Nucleus accumbens (tissue), 56 donors: ENCODE measurements at regions not wholly inside any gene's neighbourhood (a gene's known extent, or its start where the extent isn't known, plus 50 kb on each side); places are given as distances from the start of the nearest gene placed in this dataset.

Experiments used
- DNase-seq, 56 donors: peaks; one replicate each; lab custom pipeline; 2025; lab: John Stamatoyannopoulos, UW

- DNase-seq: no peak
These were observed 199.0 kb downstream of the KATNAL1 start for GRCh38 chr13:30108216-30108912.

- no peak for DNase-seq
These were observed 199.7 kb downstream of the KATNAL1 start for GRCh38 chr13:30107521-30108136.

GRCh38 chr13:30107121-30107520 is 200.2 kb downstream of the KATNAL1 start:
- DNase-seq: no peak

- peak in 1 of 56 donors; percentile 18 for DNase-seq
These were observed 202.0 kb downstream of the KATNAL1 start for GRCh38 chr13:30105381-30105780.

- DNase-seq: no peak
These were observed 204.1 kb downstream of the KATNAL1 start for GRCh38 chr13:30103161-30103840.

- no peak for DNase-seq
These were observed 207.1 kb downstream of the KATNAL1 start for GRCh38 chr13:30100226-30100625.

- DNase-seq: no peak
These were observed 209.7 kb downstream of the KATNAL1 start for GRCh38 chr13:30097701-30098100.

- no peak for DNase-seq
These were observed 210.3 kb downstream of the KATNAL1 start for GRCh38 chr13:30097089-30097488.

GRCh38 chr13:30094015-30094414 is 213.3 kb downstream of the KATNAL1 start:
- no peak for DNase-seq

- no peak for DNase-seq
These were observed 214.1 kb downstream of the KATNAL1 start for GRCh38 chr13:30093236-30093635.

GRCh38 chr13:30091691-30092090 is 215.7 kb downstream of the KATNAL1 start:
- DNase-seq: peak in 10 of 56 donors; percentile 3 to 47 (median 12)

- DNase-seq: no peak
These were observed 216.3 kb downstream of the KATNAL1 start for GRCh38 chr13:30091035-30091434.

GRCh38 chr13:30088312-30088855 is 219.0 kb downstream of the KATNAL1 start:
- no peak for DNase-seq

GRCh38 chr13:30085087-30085486 is 222.3 kb downstream of the KATNAL1 start:
- no peak for DNase-seq

- DNase-seq: no peak
These were observed 225.0 kb downstream of the KATNAL1 start for GRCh38 chr13:30082391-30082790.

- DNase-seq: no peak
These were observed 226.0 kb downstream of the KATNAL1 start for GRCh38 chr13:30081331-30081730.

- DNase-seq: no peak
These were observed 227.8 kb downstream of the KATNAL1 start for GRCh38 chr13:30079501-30079900.

- DNase-seq: no peak
These were observed 227.6 kb upstream of the UBL3 start for GRCh38 chr13:30078059-30078458.

GRCh38 chr13:30077240-30077735 is 226.9 kb upstream of the UBL3 start:
- no peak for DNase-seq

GRCh38 chr13:30074955-30075614 is 224.7 kb upstream of the UBL3 start:
- no peak for DNase-seq

GRCh38 chr13:30074431-30074830 is 224.0 kb upstream of the UBL3 start:
- no peak for DNase-seq
